HL-60 (cell line): ENCODE measurements at regions not wholly inside any gene's neighbourhood (a gene's known extent, or its start where the extent isn't known, plus 50 kb on each side); places are given as distances from the start of the nearest gene placed in this dataset.

ENCODE experiments used
- CTCF ChIP-seq: IDR thresholded peaks from one replicate; pipeline ENCODE4 v1.5.1; 2011; ENCODE audit warnings: low read length, control low read depth, inconsistent platforms; ENCODE audit not compliant: insufficient read depth
- GABPA ChIP-seq: IDR thresholded peaks from 2 replicates; pipeline ENCODE4 v1.6.1; 2012; ENCODE audit warnings: low read depth
- POLR2AphosphoS5 ChIP-seq: IDR thresholded peaks from 2 replicates; pipeline ENCODE4 v1.6.1; 2012; ENCODE audit warnings: low read depth
- REST ChIP-seq: IDR thresholded peaks from 2 replicates; pipeline ENCODE4 v1.6.1; 2012; ENCODE audit warnings: low read depth; ENCODE audit not compliant: insufficient replicate concordance
- SPI1 ChIP-seq: IDR thresholded peaks from 2 replicates; pipeline ENCODE4 v1.6.1; 2012; ENCODE audit warnings: low read depth, mild to moderate bottlenecking, borderline replicate concordance

GRCh38 chr9:115997923-115998322 lies 155.7 kb upstream of the PAPPA start:
- no peak for TF ChIP-seq CTCF
- TF ChIP-seq POLR2AphosphoS5 = no peak
- TF ChIP-seq REST = no peak
- TF ChIP-seq SPI1 = no peak
- TF ChIP-seq GABPA = no peak
